A549 (cell line): ENCODE measurements at regions not wholly inside any gene's neighbourhood (a gene's known extent, or its start where the extent isn't known, plus 50 kb on each side); places are given as distances from the start of the nearest gene placed in this dataset.

Experiments
- ATAC-seq, 2 experiments: fragments of 200-7000 bp in 1 of 2; fragments of >200 bp in 1 of 2; cut with Nextera tagmentation in 1 of 2; cut with Tn5 transposase in 1 of 2; 3 replicates each; pipeline versions ENCODE4 v1.8.0 to v1.9.1; 2018 to 2020; ENCODE audit warnings: mild to moderate bottlenecking in 1 of 2, moderate library complexity in 1 of 2
- CTCF ChIA-PET: fragments of 300-600 bp; sonication (Branson Sonifier 250); formaldehyde crosslinking; extraction: SDS; loops from one replicate; lab custom pipeline; 2021; ENCODE audit warnings: antibody characterized with exemption, inconsistent platforms; lab: Yijun Ruan, JAX
- POLR2A ChIA-PET: fragments of 350-600 bp; formaldehyde crosslinking; extraction: SDS; loops from one replicate; lab custom pipeline; 2021; ENCODE audit warnings: antibody characterized with exemption, inconsistent platforms; lab: Yijun Ruan, JAX
- DNase-seq, 2 experiments: peaks; one replicate each; pipeline versions ENCODE4 v3.0.0 to v3.0.0-alpha.2; 2011 to 2016; ENCODE audit warnings: low read depth in 1 of 2, low spot score in 1 of 2
- FAIRE-seq: peaks from 2 replicates; lab custom pipeline; 2011; peaks lifted over from hg19 to GRCh38; lab: Jason Lieb, UNC
- H3K27ac ChIP-seq, 2 experiments: fragments of >200 bp; sonication (Bioruptor Twin); formaldehyde crosslinking; 3 replicates each; pipeline ENCODE4 v1.5.1; 2016 to 2017
- H3K4me1 ChIP-seq: fragments of >200 bp; sonication (Bioruptor Twin); formaldehyde crosslinking; 3 replicates; pipeline ENCODE4 v1.6.1; 2016
- H3K4me2 ChIP-seq: fragments of >200 bp; sonication (Bioruptor Twin); formaldehyde crosslinking; 3 replicates; pipeline ENCODE4 v1.6.1; 2016
- H3K4me3 ChIP-seq: fragments of >200 bp; sonication (Bioruptor Twin); formaldehyde crosslinking; 3 replicates; pipeline ENCODE4 v1.5.1; 2016
- H3K9me3 ChIP-seq: fragments of >200 bp; sonication (Bioruptor Twin); formaldehyde crosslinking; 3 replicates; pipeline ENCODE4 v1.6.1; 2016
- EHF ChIP-seq: fragments of 250-450 bp; sonication (Bioruptor Pico); IDR thresholded peaks from 2 replicates; pipeline ENCODE4 v1.5.0; 2020; ENCODE audit warnings: mild to moderate bottlenecking
- EHMT2 ChIP-seq: fragments of 200-600 bp; sonication (generic); IDR thresholded peaks from 2 replicates; pipeline ENCODE4 v1.6.1; 2016; ENCODE audit warnings: antibody characterized with exemption, low read depth, mild to moderate bottlenecking, moderate library complexity
- EP300 ChIP-seq, 2 experiments: fragments of >200 bp; sonication (Bioruptor Twin); formaldehyde crosslinking; IDR thresholded peaks; 2 replicates in 1 of 2; 3 replicates in 1 of 2; pipeline ENCODE4 v1.6.1; 2016 to 2017
- FOXS1 ChIP-seq: fragments of 250-450 bp; sonication (Bioruptor Pico); IDR thresholded peaks from 2 replicates; pipeline ENCODE4 v1.5.0; 2020; ENCODE audit warnings: mild to moderate bottlenecking, moderate library complexity
- HDAC2 ChIP-seq: fragments of 200-600 bp; sonication (generic); IDR thresholded peaks from 2 replicates; pipeline ENCODE4 v1.6.1; 2016
- HES2 ChIP-seq: fragments of >200 bp; sonication (Bioruptor Twin); formaldehyde crosslinking; IDR thresholded peaks from 2 replicates; pipeline ENCODE4 v1.6.1; 2016
- HEYL ChIP-seq: fragments of 250-450 bp; sonication (Bioruptor Pico); IDR thresholded peaks from 2 replicates; pipeline ENCODE4 v1.8.0; 2021; ENCODE audit warnings: mild to moderate bottlenecking, moderate library complexity
- HOXB13 ChIP-seq: fragments of 250-450 bp; sonication (Bioruptor Pico); IDR thresholded peaks from 2 replicates; pipeline ENCODE4 v1.5.0; 2020; ENCODE audit warnings: low read depth, mild to moderate bottlenecking, moderate library complexity
- HOXB5 ChIP-seq: fragments of 250-450 bp; sonication (Bioruptor Pico); IDR thresholded peaks from 2 replicates; pipeline ENCODE4 v1.5.0; 2020; ENCODE audit warnings: mild to moderate bottlenecking, moderate library complexity
- JUN ChIP-seq, 2 experiments: fragments of >200 bp; sonication (Bioruptor Twin); formaldehyde crosslinking; IDR thresholded peaks; 2 replicates in 1 of 2; 3 replicates in 1 of 2; pipeline ENCODE4 v1.6.1; 2016 to 2017
- KDM1A ChIP-seq: fragments of 200-600 bp; sonication (generic); IDR thresholded peaks from 2 replicates; pipeline ENCODE4 v1.6.1; 2016; ENCODE audit warnings: low read depth, mild to moderate bottlenecking
- KDM5A ChIP-seq: fragments of 200-600 bp; sonication (generic); IDR thresholded peaks from 2 replicates; pipeline ENCODE4 v1.6.1; 2016; ENCODE audit warnings: antibody characterized with exemption, mild to moderate bottlenecking
- MAZ ChIP-seq: fragments of 150-350 bp; IDR thresholded peaks from 2 replicates; pipeline ENCODE4 v1.6.1; 2014; ENCODE audit warnings: antibody characterized with exemption, low read depth, low read length, borderline replicate concordance
- NPAS2 ChIP-seq: fragments of 250-450 bp; sonication (Bioruptor Pico); IDR thresholded peaks from 2 replicates; pipeline ENCODE4 v1.8.0; 2022; ENCODE audit warnings: mild to moderate bottlenecking, moderate library complexity, borderline replicate concordance
- NR3C1 ChIP-seq: fragments of >200 bp; sonication (Bioruptor Twin); formaldehyde crosslinking; IDR thresholded peaks from 3 replicates; pipeline ENCODE4 v1.6.1; 2017
- POLR2A ChIP-seq: IDR thresholded peaks from 2 replicates; pipeline ENCODE4 v1.6.1; 2012; ENCODE audit warnings: mild to moderate bottlenecking, low read length
- RAD21 ChIP-seq, 2 experiments: fragments of >200 bp in 1 of 2; sonication (Bioruptor Twin) in 1 of 2; formaldehyde crosslinking in 1 of 2; IDR thresholded peaks in 1 of 2; conservative IDR thresholded peaks in 1 of 2; 2 replicates in 1 of 2; 3 replicates in 1 of 2; pipeline ENCODE4 v1.6.1; 2012 to 2018; ENCODE audit warnings: inconsistent platforms in 1 of 2
- RARB ChIP-seq: fragments of 250-450 bp; sonication (Bioruptor Pico); IDR thresholded peaks from 2 replicates; pipeline ENCODE4 v1.8.0; 2021; ENCODE audit warnings: mild to moderate bottlenecking, moderate library complexity
- SREBF2 ChIP-seq: fragments of 450-650 bp; IDR thresholded peaks from 2 replicates; pipeline ENCODE4 v1.6.1; 2014; ENCODE audit warnings: mild to moderate bottlenecking, moderate library complexity
- ZFP36 ChIP-seq: fragments of 450-650 bp; IDR thresholded peaks from 2 replicates; pipeline ENCODE4 v1.6.1; 2014; ENCODE audit warnings: borderline replicate concordance; ENCODE audit not compliant: partially characterized antibody
- WGBS: methylation state at CpG from one replicate; pipeline ENCODE4 v1.1.6; 2017; ENCODE audit errors: missing lambda C conversion rate; 5-methylcytosine and 5-hydroxymethylcytosine counted together
- TF ChIP-seq, protein P1 (sequence below): IDR thresholded peaks from 2 replicates; pipeline ENCODE4 v1.6.1; 2012
- TF ChIP-seq, protein P2 (sequence below): fragments of 150-350 bp; IDR thresholded peaks from 2 replicates; pipeline ENCODE4 v1.6.1; 2014; ENCODE audit warnings: low read depth, mild to moderate bottlenecking, low read length
- TF ChIP-seq, protein P3 (sequence below): fragments of 200-600 bp; sonication (generic); IDR thresholded peaks from 2 replicates; pipeline ENCODE4 v1.6.1; 2016; ENCODE audit warnings: antibody characterized with exemption, mild to moderate bottlenecking, moderate library complexity

- ATAC-seq (no peak), DNase-seq (no peak), FAIRE-seq (no peak)
- CTCF ChIA-PET = no interaction called here
- Histone ChIP-seq H3K4me1 (no peaks in the 10 kb centered on the region), H3K9me3 (no peaks in the 10 kb centered on the region), H3K4me2 (no peak overlapping the region), H3K4me3 (no peak overlapping the region), H3K27ac (no peak overlapping the region)
- POLR2A ChIA-PET = no interaction called here
- no peak for TF ChIP-seq HOXB13 (CRISPR knock-in tag)
- TF ChIP-seq POLR2A = no peak
- no peak for TF ChIP-seq HOXB5
- TF ChIP-seq EHF (CRISPR knock-in tag) = no peak
- TF ChIP-seq SREBF2 = no peak
- TF ChIP-seq JUN (IDR thresholded peaks at IDR 0.05) = no peak
- TF ChIP-seq ZFP36 = no peak
- no peak for TF ChIP-seq HDAC2
- TF ChIP-seq RARB (CRISPR knock-in tag) = no peak
- TF ChIP-seq MAZ = no peak
- TF ChIP-seq, protein P1, sequence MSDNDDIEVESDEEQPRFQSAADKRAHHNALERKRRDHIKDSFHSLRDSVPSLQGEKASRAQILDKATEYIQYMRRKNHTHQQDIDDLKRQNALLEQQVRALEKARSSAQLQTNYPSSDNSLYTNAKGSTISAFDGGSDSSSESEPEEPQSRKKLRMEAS = no peak
- TF ChIP-seq, protein P2, sequence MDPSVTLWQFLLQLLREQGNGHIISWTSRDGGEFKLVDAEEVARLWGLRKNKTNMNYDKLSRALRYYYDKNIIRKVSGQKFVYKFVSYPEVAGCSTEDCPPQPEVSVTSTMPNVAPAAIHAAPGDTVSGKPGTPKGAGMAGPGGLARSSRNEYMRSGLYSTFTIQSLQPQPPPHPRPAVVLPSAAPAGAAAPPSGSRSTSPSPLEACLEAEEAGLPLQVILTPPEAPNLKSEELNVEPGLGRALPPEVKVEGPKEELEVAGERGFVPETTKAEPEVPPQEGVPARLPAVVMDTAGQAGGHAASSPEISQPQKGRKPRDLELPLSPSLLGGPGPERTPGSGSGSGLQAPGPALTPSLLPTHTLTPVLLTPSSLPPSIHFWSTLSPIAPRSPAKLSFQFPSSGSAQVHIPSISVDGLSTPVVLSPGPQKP = no peak
- no peak for TF ChIP-seq HEYL (CRISPR knock-in tag)
- no peak for TF ChIP-seq HES2
- no peak for TF ChIP-seq FOXS1 (CRISPR knock-in tag)
- WGBS = 74% methylated on average over 5 of the region's 5 CpGs
Observed at GRCh38 chr2:107775211-107775610, 51.5 kb upstream of the RGPD4 start.

- no peak overlapping the region for H3K4me2 ChIP-seq
- WGBS = 15% methylated on average over 1 of the region's 1 CpG
Observed at GRCh38 chr2:107775791-107776190, 50.9 kb upstream of the RGPD4 start.

More at GRCh38 chr2:107775791-107776190, 50.9 kb upstream of the RGPD4 start:
- DNase-seq (no peak), FAIRE-seq (no peak), ATAC-seq (no peak)
- Histone ChIP-seq H3K9me3 (no peaks in the 10 kb centered on the region), H3K4me1 (no peaks in the 10 kb centered on the region), H3K27ac (no peak overlapping the region), H3K4me3 (no peak overlapping the region)
- ChIA-PET POLR2A (no interaction called here), CTCF (no interaction called here)
- TF ChIP-seq, protein P3, sequence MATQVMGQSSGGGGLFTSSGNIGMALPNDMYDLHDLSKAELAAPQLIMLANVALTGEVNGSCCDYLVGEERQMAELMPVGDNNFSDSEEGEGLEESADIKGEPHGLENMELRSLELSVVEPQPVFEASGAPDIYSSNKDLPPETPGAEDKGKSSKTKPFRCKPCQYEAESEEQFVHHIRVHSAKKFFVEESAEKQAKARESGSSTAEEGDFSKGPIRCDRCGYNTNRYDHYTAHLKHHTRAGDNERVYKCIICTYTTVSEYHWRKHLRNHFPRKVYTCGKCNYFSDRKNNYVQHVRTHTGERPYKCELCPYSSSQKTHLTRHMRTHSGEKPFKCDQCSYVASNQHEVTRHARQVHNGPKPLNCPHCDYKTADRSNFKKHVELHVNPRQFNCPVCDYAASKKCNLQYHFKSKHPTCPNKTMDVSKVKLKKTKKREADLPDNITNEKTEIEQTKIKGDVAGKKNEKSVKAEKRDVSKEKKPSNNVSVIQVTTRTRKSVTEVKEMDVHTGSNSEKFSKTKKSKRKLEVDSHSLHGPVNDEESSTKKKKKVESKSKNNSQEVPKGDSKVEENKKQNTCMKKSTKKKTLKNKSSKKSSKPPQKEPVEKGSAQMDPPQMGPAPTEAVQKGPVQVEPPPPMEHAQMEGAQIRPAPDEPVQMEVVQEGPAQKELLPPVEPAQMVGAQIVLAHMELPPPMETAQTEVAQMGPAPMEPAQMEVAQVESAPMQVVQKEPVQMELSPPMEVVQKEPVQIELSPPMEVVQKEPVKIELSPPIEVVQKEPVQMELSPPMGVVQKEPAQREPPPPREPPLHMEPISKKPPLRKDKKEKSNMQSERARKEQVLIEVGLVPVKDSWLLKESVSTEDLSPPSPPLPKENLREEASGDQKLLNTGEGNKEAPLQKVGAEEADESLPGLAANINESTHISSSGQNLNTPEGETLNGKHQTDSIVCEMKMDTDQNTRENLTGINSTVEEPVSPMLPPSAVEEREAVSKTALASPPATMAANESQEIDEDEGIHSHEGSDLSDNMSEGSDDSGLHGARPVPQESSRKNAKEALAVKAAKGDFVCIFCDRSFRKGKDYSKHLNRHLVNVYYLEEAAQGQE = no peak
- no peak for TF ChIP-seq RAD21 (conservative IDR thresholded peaks at IDR 0.05 in 1 of 2, IDR thresholded peaks at IDR 0.05 in 1 of 2)
- TF ChIP-seq, protein P1 = no peak
- no peak for TF ChIP-seq HEYL (CRISPR knock-in tag)
- TF ChIP-seq HOXB5 = no peak
- no peak for TF ChIP-seq KDM1A
- TF ChIP-seq EHMT2 = no peak
- no peak for TF ChIP-seq JUN (IDR thresholded peaks at IDR 0.05)
- TF ChIP-seq EP300 (IDR thresholded peaks at IDR 0.05) = no peak
- no peak for TF ChIP-seq KDM5A
- TF ChIP-seq NPAS2 (CRISPR knock-in tag) = no peak
- no peak for TF ChIP-seq NR3C1
- TF ChIP-seq, all 56 proteins: peak for 0
